HG02798 (cell line): ENCODE measurements at regions not wholly inside any gene's neighbourhood (a gene's known extent, or its start where the extent isn't known, plus 50 kb on each side); places are given as distances from the start of the nearest gene placed in this dataset.

ENCODE experiments used
- ATAC-seq: cut with Tn5 transposase; IDR thresholded peaks from one replicate; pipeline ENCODE4 v1.9.1; 2021; ENCODE audit warnings: mild to moderate bottlenecking; ENCODE audit not compliant: unreplicated experiment, poor library complexity

GRCh38 chr1:101745551-101746270 is 251.0 kb downstream of the OLFM3 start:
- ATAC-seq: no peak

GRCh38 chr1:101748077-101748476 is 248.6 kb downstream of the OLFM3 start:
- no peak for ATAC-seq
